ENCODE measurements at regions not wholly inside any gene's neighbourhood (a gene's known extent, or its start where the extent isn't known, plus 50 kb on each side); places are given as distances from the start of the nearest gene placed in this dataset.

DNA sequence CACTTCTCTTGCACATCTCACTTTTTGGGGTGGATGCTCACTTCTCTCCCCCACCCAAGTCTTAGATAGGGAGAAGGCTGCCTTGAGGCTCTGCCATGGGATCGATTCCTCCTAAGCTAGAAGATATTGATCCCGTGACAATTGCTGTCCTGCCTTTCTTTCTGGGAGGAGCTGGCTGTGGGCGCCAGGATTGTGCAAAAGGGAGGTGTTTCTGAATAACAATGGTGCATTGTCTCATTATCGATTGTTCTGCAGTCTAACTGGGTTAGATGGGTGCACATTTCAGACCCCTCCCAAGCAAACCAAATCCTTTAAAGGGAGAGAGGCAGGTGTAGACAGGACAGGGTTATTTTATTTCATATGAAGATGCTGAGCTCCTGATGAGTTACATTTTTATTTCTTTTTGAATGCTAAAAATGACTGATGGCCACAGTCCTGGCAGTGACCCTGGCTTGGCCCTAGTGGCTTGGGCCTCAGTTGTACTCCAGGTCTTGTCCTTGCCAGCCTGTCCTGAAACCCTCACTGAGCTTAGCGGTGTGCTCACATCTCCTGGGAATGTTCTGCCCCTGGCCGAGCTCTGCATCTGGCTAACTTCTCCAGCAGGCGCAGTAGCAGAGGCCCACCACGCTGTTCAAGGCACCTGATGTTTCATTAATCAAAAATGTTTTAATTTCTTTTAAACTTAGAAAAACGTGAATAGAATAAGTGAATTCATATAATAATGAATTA is 99.0 kb upstream of the KAZN start:
- BruUV-seq (replicated peaks): no TSS peak
- DNase-seq (ENCODE audit: low read depth, low spot score): no peak

More for the DNA sequence above, 99.0 kb upstream of the KAZN start:
- H3K4me3 ChIP-seq (replicated peaks in 1 of 3; ENCODE audit: insufficient read depth in 1 of 3, low read depth in 1 of 3, low read length in 3 of 3): no peak overlapping the region
- no peaks in the 10 kb centered on the region for H3K9me1 ChIP-seq (replicated peaks; ENCODE audit: control insufficient read depth, extremely low read depth, insufficient read depth, low read length)
- no peak overlapping the region for H3K9ac ChIP-seq (replicated peaks; ENCODE audit: extremely low read depth, insufficient read depth, low read length)
- H3K9me3 ChIP-seq (replicated peaks; ENCODE audit: control insufficient read depth, insufficient read depth, low read length): no peaks in the 10 kb centered on the region
- CTCF ChIA-PET: no interaction called here
- no peak overlapping the region for H3K27ac ChIP-seq (ENCODE audit: insufficient read depth, low read depth, low read length)
- TF ChIP-seq, protein P1, sequence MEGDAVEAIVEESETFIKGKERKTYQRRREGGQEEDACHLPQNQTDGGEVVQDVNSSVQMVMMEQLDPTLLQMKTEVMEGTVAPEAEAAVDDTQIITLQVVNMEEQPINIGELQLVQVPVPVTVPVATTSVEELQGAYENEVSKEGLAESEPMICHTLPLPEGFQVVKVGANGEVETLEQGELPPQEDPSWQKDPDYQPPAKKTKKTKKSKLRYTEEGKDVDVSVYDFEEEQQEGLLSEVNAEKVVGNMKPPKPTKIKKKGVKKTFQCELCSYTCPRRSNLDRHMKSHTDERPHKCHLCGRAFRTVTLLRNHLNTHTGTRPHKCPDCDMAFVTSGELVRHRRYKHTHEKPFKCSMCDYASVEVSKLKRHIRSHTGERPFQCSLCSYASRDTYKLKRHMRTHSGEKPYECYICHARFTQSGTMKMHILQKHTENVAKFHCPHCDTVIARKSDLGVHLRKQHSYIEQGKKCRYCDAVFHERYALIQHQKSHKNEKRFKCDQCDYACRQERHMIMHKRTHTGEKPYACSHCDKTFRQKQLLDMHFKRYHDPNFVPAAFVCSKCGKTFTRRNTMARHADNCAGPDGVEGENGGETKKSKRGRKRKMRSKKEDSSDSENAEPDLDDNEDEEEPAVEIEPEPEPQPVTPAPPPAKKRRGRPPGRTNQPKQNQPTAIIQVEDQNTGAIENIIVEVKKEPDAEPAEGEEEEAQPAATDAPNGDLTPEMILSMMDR (IDR thresholded peaks at IDR 0.05; ENCODE audit: extremely low read depth in 1 of 2, insufficient read depth in 1 of 2, low read depth in 1 of 2, low read length in 2 of 2): no peak
- no peak for TF ChIP-seq JUN (IDR thresholded peaks at IDR 0.05; ENCODE audit: borderline replicate concordance, insufficient read depth, insufficient read length, low read depth)
- TF ChIP-seq GATA2 (IDR thresholded peaks at IDR 0.05; ENCODE audit: insufficient read depth, insufficient read length, low read depth, low read length): no peak
- no peak for TF ChIP-seq POLR2A (IDR thresholded peaks at IDR 0.05; ENCODE audit: low read depth, low read length)
- no peak for TF ChIP-seq MYC (IDR thresholded peaks at IDR 0.05; ENCODE audit: low read depth, low read length)
- no peak for TF ChIP-seq EZH2 (IDR thresholded peaks at IDR 0.05; ENCODE audit: borderline replicate concordance, low read depth, low read length, severe bottlenecking)
- TF ChIP-seq FOS (IDR thresholded peaks at IDR 0.05; ENCODE audit: borderline replicate concordance, insufficient read depth, low read length): no peak
- TF ChIP-seq, protein P2, sequence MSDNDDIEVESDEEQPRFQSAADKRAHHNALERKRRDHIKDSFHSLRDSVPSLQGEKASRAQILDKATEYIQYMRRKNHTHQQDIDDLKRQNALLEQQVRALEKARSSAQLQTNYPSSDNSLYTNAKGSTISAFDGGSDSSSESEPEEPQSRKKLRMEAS (IDR thresholded peaks at IDR 0.05; ENCODE audit: insufficient read depth, insufficient read length): no peak
- TF ChIP-seq POLR2AphosphoS5 (IDR thresholded peaks at IDR 0.05; ENCODE audit: insufficient read depth, low read depth, low read length): no peak
- H3K36me3 ChIP-seq (ENCODE audit: control insufficient read depth in 2 of 2, extremely low read depth in 1 of 2, insufficient read depth in 2 of 2, low read length in 2 of 2): no peaks in the 10 kb centered on the region
- H3K79me2 ChIP-seq (ENCODE audit: control insufficient read depth, insufficient read depth, low read length): no peaks in the 10 kb centered on the region
- H2AFZ ChIP-seq (ENCODE audit: low read depth, low read length): no peak overlapping the region
- H4K20me1 ChIP-seq (replicated peaks; ENCODE audit: control insufficient read depth, extremely low read depth, insufficient read depth, low read length): no peaks in the 10 kb centered on the region
- POLR2A ChIA-PET: no interaction called here
- dilution Hi-C loops (cut with MboI; ENCODE audit: extremely low pct_ligation_motif_present, low sequenced_read_pairs) (no loop called here), intact Hi-C loops (cut with micrococcal nuclease) (no loop called here)
- H3K4me1 ChIP-seq (ENCODE audit: control insufficient read depth, extremely low read depth, insufficient read depth, low read length): no peaks in the 10 kb centered on the region
- FAIRE-seq: no peak
- no peak overlapping the region for H3K4me2 ChIP-seq (ENCODE audit: insufficient read depth, low read length)
- no peaks in the 10 kb centered on the region for H3K27me3 ChIP-seq (ENCODE audit: control insufficient read depth in 2 of 2, insufficient read depth in 2 of 2, low read length in 2 of 2)
